Effector memory CD8-positive, alpha-beta T cell (primary cell): ENCODE measurements at regions not wholly inside any gene's neighbourhood (a gene's known extent, or its start where the extent isn't known, plus 50 kb on each side); places are given as distances from the start of the nearest gene placed in this dataset.
"Not testable (repeated sequence)": the region's sequence is repeated elsewhere in the genome, so short reads cannot be mapped to it uniquely, and the experiment has no call there.

Experiments
- ATAC-seq: fragments of 150-1000 bp; cut with Tn5 transposase; replicated peaks from 2 replicates; pipeline ENCODE4 v1.10.0; 2021; ENCODE audit warnings: mild to moderate bottlenecking, moderate library complexity
- DNase-seq, 3 experiments: peaks; one replicate each; pipeline ENCODE4 v3.0.0; 2021
- H3K27ac Mint-ChIP-seq, 2 donors: one replicate each; pipeline ENCODE4 v1.8.0; 2022; ENCODE audit warnings: mild to moderate bottlenecking in 2 of 2, mixed read lengths in 2 of 2, moderate library complexity in 2 of 2
- H3K27me3 Mint-ChIP-seq, 2 donors: one replicate each; pipeline ENCODE4 v1.8.0; 2022; ENCODE audit warnings: mixed read lengths in 2 of 2
- H3K36me3 Mint-ChIP-seq: one replicate; pipeline ENCODE4 v1.8.0; 2022; ENCODE audit warnings: mild to moderate bottlenecking, moderate library complexity, mixed read lengths; ENCODE audit not compliant: insufficient read depth
- H3K4me1 Mint-ChIP-seq, 2 donors: one replicate each; pipeline ENCODE4 v1.8.0; 2022; ENCODE audit warnings: low read depth in 2 of 2, mixed read lengths in 2 of 2
- H3K4me3 Mint-ChIP-seq, 2 donors: one replicate each; pipeline ENCODE4 v1.8.0; 2022; ENCODE audit warnings: mild to moderate bottlenecking in 2 of 2, mixed read lengths in 2 of 2, moderate library complexity in 2 of 2
- H3K9me3 Mint-ChIP-seq, 2 donors: one replicate each; pipeline ENCODE4 v1.8.0; 2022; ENCODE audit warnings: mixed read lengths in 2 of 2

- ATAC-seq = no peak
- H3K36me3 Mint-ChIP-seq = no peaks in the 10 kb centered on the region
- H3K4me1 Mint-ChIP-seq = peaks cover 0 to 1% of the 10 kb centered on the region in 2 donors
- H3K4me3 Mint-ChIP-seq = no peak overlapping the region
- DNase-seq = no peak
- H3K27me3 Mint-ChIP-seq = peaks cover 52 to 59% of the 10 kb centered on the region in 2 donors
- no peak overlapping the region for H3K27ac Mint-ChIP-seq
- no peaks in the 10 kb centered on the region for H3K9me3 Mint-ChIP-seq
Observed at GRCh38 chr10:45091968-45092367, 91.2 kb downstream of the ZNF22 start.

- no peaks in the 10 kb centered on the region for H3K36me3 Mint-ChIP-seq
- no peak for DNase-seq
- peaks cover 57 to 74% of the 10 kb centered on the region in 2 donors for H3K27me3 Mint-ChIP-seq
- no peak overlapping the region for H3K27ac Mint-ChIP-seq
- H3K4me1 Mint-ChIP-seq = peaks cover 0 to 1% of the 10 kb centered on the region in 2 donors
- ATAC-seq = no peak
- H3K9me3 Mint-ChIP-seq = no peaks in the 10 kb centered on the region
- H3K4me3 Mint-ChIP-seq = no peak overlapping the region
Observed at GRCh38 chr10:45093945-45094344, 93.2 kb downstream of the ZNF22 start.

GRCh38 chr10:45095286-45095685 is 94.6 kb downstream of the ZNF22 start:
- no peak for ATAC-seq
- H3K27me3 Mint-ChIP-seq = peaks cover 51 to 64% of the 10 kb centered on the region in 2 donors
- no peak for DNase-seq
- H3K27ac Mint-ChIP-seq = no peak overlapping the region
- no peaks in the 10 kb centered on the region for H3K36me3 Mint-ChIP-seq
- H3K4me3 Mint-ChIP-seq = no peak overlapping the region
- no peaks in the 10 kb centered on the region for H3K9me3 Mint-ChIP-seq
- H3K4me1 Mint-ChIP-seq = peaks cover 0 to 1% of the 10 kb centered on the region in 2 donors

- ATAC-seq = no peak
- no peaks in the 10 kb centered on the region for H3K4me1 Mint-ChIP-seq
Observed at GRCh38 chr10:45096001-45096400, 95.3 kb downstream of the ZNF22 start.

GRCh38 chr10:45100429-45100828 is 99.7 kb downstream of the ZNF22 start:
- Mint-ChIP-seq H3K4me3 (no peak overlapping the region), H3K4me1 (peaks cover 0 to 1% of the 10 kb centered on the region in 2 donors), H3K9me3 (no peaks in the 10 kb centered on the region), H3K36me3 (peaks cover 3% of the 10 kb centered on the region), H3K27ac (no peak overlapping the region), H3K27me3 (peaks cover 38 to 61% of the 10 kb centered on the region in 2 donors)
- DNase-seq (no peak), ATAC-seq (no peak)

More at GRCh38 chr10:45096001-45096400, 95.3 kb downstream of the ZNF22 start:
- Mint-ChIP-seq H3K9me3 (no peaks in the 10 kb centered on the region), H3K36me3 (no peaks in the 10 kb centered on the region), H3K4me3 (no peak overlapping the region), H3K27me3 (peaks cover 44 to 60% of the 10 kb centered on the region in 2 donors), H3K27ac (no peak overlapping the region)
- no peak for DNase-seq

- Mint-ChIP-seq H3K27ac (no peak overlapping the region), H3K9me3 (no peaks in the 10 kb centered on the region), H3K27me3 (peaks cover 33 to 51% of the 10 kb centered on the region in 2 donors), H3K4me3 (no peak overlapping the region), H3K4me1 (peaks cover 0 to 6% of the 10 kb centered on the region in 2 donors), H3K36me3 (peaks cover 3% of the 10 kb centered on the region)
- DNase-seq (no peak), ATAC-seq (no peak)
Observed at GRCh38 chr10:45104674-45105073, 104.0 kb downstream of the ZNF22 start.

GRCh38 chr10:45105309-45105708 is 104.6 kb downstream of the ZNF22 start:
- H3K4me1 Mint-ChIP-seq, DNase-seq, H3K36me3 Mint-ChIP-seq, H3K27ac Mint-ChIP-seq, H3K4me3 Mint-ChIP-seq, H3K9me3 Mint-ChIP-seq, ATAC-seq: not testable (repeated sequence)
- H3K27me3 Mint-ChIP-seq = peaks cover 39 to 57% of the 10 kb centered on the region in 2 donors

GRCh38 chr10:45106236-45106856 is 105.6 kb downstream of the ZNF22 start:
- ATAC-seq (no peak), DNase-seq (no peak)
- H3K4me1 Mint-ChIP-seq = peaks cover 0 to 6% of the 10 kb centered on the region in 2 donors
- peaks cover 3% of the 10 kb centered on the region for H3K36me3 Mint-ChIP-seq
- H3K27ac Mint-ChIP-seq = no peak overlapping the region
- no peak overlapping the region for H3K4me3 Mint-ChIP-seq
- H3K9me3 Mint-ChIP-seq = no peaks in the 10 kb centered on the region
- peaks cover 45 to 60% of the 10 kb centered on the region in 2 donors for H3K27me3 Mint-ChIP-seq

- DNase-seq (no peak), ATAC-seq (no peak)
- Mint-ChIP-seq H3K27me3 (peaks cover 25 to 30% of the 10 kb centered on the region in 2 donors), H3K27ac (no peak overlapping the region), H3K4me3 (no peak overlapping the region), H3K9me3 (no peaks in the 10 kb centered on the region), H3K36me3 (no peaks in the 10 kb centered on the region), H3K4me1 (no peaks in the 10 kb centered on the region)
Observed at GRCh38 chr10:45111509-45111908, 110.8 kb downstream of the ZNF22 start.

- not testable (repeated sequence) for H3K27ac Mint-ChIP-seq, ATAC-seq
Observed at GRCh38 chr10:45117940-45118339, 117.2 kb downstream of the ZNF22 start.

GRCh38 chr10:45118929-45119328 is 118.2 kb downstream of the ZNF22 start:
- no peak for ATAC-seq
- H3K4me3 Mint-ChIP-seq = no peak overlapping the region
- no peak overlapping the region for H3K27ac Mint-ChIP-seq
- peaks cover 13 to 23% of the 10 kb centered on the region in 2 donors for H3K27me3 Mint-ChIP-seq
- H3K36me3 Mint-ChIP-seq = no peaks in the 10 kb centered on the region
- DNase-seq = no peak
- H3K4me1 Mint-ChIP-seq = peaks cover 0 to 6% of the 10 kb centered on the region in 2 donors
- no peaks in the 10 kb centered on the region for H3K9me3 Mint-ChIP-seq

More at GRCh38 chr10:45117940-45118339, 117.2 kb downstream of the ZNF22 start:
- peaks cover 13 to 23% of the 10 kb centered on the region in 2 donors for H3K27me3 Mint-ChIP-seq
- not testable (repeated sequence) for H3K36me3 Mint-ChIP-seq, H3K4me1 Mint-ChIP-seq, H3K9me3 Mint-ChIP-seq, H3K4me3 Mint-ChIP-seq, DNase-seq

GRCh38 chr10:45122180-45122860 is 121.6 kb downstream of the ZNF22 start:
- not testable (repeated sequence) for H3K4me3 Mint-ChIP-seq, DNase-seq, H3K27ac Mint-ChIP-seq, ATAC-seq, H3K36me3 Mint-ChIP-seq, H3K4me1 Mint-ChIP-seq, H3K9me3 Mint-ChIP-seq
- peaks cover 4 to 23% of the 10 kb centered on the region in 2 donors for H3K27me3 Mint-ChIP-seq

- no peaks in the 10 kb centered on the region for H3K9me3 Mint-ChIP-seq
- no peaks in the 10 kb centered on the region for H3K4me1 Mint-ChIP-seq
- ATAC-seq = no peak
- no peak for DNase-seq
- no peaks in the 10 kb centered on the region for H3K36me3 Mint-ChIP-seq
- no peak overlapping the region for H3K4me3 Mint-ChIP-seq
- H3K27me3 Mint-ChIP-seq = no peaks in the 10 kb centered on the region
- H3K27ac Mint-ChIP-seq = no peak overlapping the region
Observed at GRCh38 chr10:45135443-45136198, 134.9 kb downstream of the ZNF22 start.
